GM12872 (cell line): ENCODE measurements at regions not wholly inside any gene's neighbourhood (a gene's known extent, or its start where the extent isn't known, plus 50 kb on each side); places are given as distances from the start of the nearest gene placed in this dataset.

ENCODE experiments used
- CTCF ChIP-seq: IDR thresholded peaks from 3 replicates; pipeline ENCODE4 v1.5.1; 2011; ENCODE audit warnings: low read depth, mild to moderate bottlenecking, low read length, moderate library complexity; ENCODE audit not compliant: insufficient read depth

- TF ChIP-seq CTCF = no peak
These were observed 482.0 kb downstream of the PSAT1 start for GRCh38 chr9:78778861-78779374.

- no peak for TF ChIP-seq CTCF
These were observed 484.8 kb downstream of the PSAT1 start for GRCh38 chr9:78781681-78782080.

- TF ChIP-seq CTCF = no peak
These were observed 485.3 kb downstream of the PSAT1 start for GRCh38 chr9:78782234-78782633.

GRCh38 chr9:78782858-78783257 lies 485.9 kb downstream of the PSAT1 start:
- no peak for TF ChIP-seq CTCF

- peak; percentile 30; the same call in 2 of the 3 replicates for TF ChIP-seq CTCF
These were observed 486.8 kb downstream of the PSAT1 start for GRCh38 chr9:78783743-78784142.

GRCh38 chr9:78786794-78787193 lies 489.9 kb downstream of the PSAT1 start:
- no peak for TF ChIP-seq CTCF

GRCh38 chr9:78788101-78788500 lies 491.2 kb downstream of the PSAT1 start:
- no peak for TF ChIP-seq CTCF
